Left lung (tissue), 4 donors: ENCODE measurements at regions not wholly inside any gene's neighbourhood (a gene's known extent, or its start where the extent isn't known, plus 50 kb on each side); places are given as distances from the start of the nearest gene placed in this dataset.

ENCODE experiments used
- ATAC-seq: fragments of 200-7000 bp; cut with Tn5 transposase; one replicate; pipeline ENCODE4 v1.9.1; 2020; ENCODE audit warnings: moderate library complexity
- DNase-seq, 4 donors: peaks; one replicate each; pipeline ENCODE4 v3.0.0-alpha.2; 2013 to 2020
- H3K27ac ChIP-seq, 2 donors: fragments of 200-600 bp; sonication (generic) in 1 of 2; one replicate each; pipeline versions ENCODE4 v1.5.0 to v1.8.0; 2020 to 2021
- H3K27me3 ChIP-seq, 2 donors: fragments of 200-600 bp; sonication (generic) in 1 of 2; one replicate each; pipeline versions ENCODE4 v1.5.0 to v1.8.0; 2020 to 2021
- H3K36me3 ChIP-seq, 2 donors: fragments of 200-600 bp; sonication (generic) in 1 of 2; one replicate each; pipeline versions ENCODE4 v1.5.0 to v1.8.0; 2020 to 2021
- H3K4me1 ChIP-seq, 2 donors: fragments of 200-600 bp; one replicate each; pipeline ENCODE4 v1.8.0; 2021
- H3K4me3 ChIP-seq, 2 donors: fragments of 200-600 bp; sonication (generic) in 1 of 2; one replicate each; pipeline versions ENCODE4 v1.5.0 to v1.8.0; 2020 to 2021; ENCODE audit warnings: mild to moderate bottlenecking in 1 of 2
- H3K9me3 ChIP-seq, 2 donors: fragments of 200-600 bp; sonication (generic) in 1 of 2; one replicate each; pipeline versions ENCODE4 v1.5.0 to v1.8.0; 2020 to 2021
- CTCF ChIP-seq, 2 donors: fragments of 200-600 bp; sonication (generic) in 1 of 2; IDR thresholded peaks; one replicate each; pipeline versions ENCODE4 v1.5.0 to v1.8.0; 2021; ENCODE audit warnings: antibody characterized with exemption in 2 of 2
- intact Hi-C, 2 donors: fragments of 100-400 bp; cut with DNase I; formaldehyde crosslinking; loops; one replicate each; pipeline versions ENCODE4 v1.11.2 to v1.14.2; 2022
- donor health status: DM: no; HTN: yes; CAD: no.
- donor health status: DM: no; HTN: no; CAD: no.

- intact Hi-C loops = no loop called here
- Histone ChIP-seq H3K27ac (no peak overlapping the region), H3K4me3 (no peak overlapping the region), H3K9me3 (no peaks in the 10 kb centered on the region), H3K4me1 (no peaks in the 10 kb centered on the region), H3K36me3 (no peaks in the 10 kb centered on the region), H3K27me3 (no peaks in the 10 kb centered on the region)
- DNase-seq (no peak), ATAC-seq (no peak)
- TF ChIP-seq CTCF (IDR thresholded peaks at IDR 0.05) = no peak
Measured at GRCh38 chr12:128140551-128140950, 126.4 kb upstream of the TMEM132C start.

- Histone ChIP-seq H3K36me3 (no peaks in the 10 kb centered on the region), H3K27me3 (no peaks in the 10 kb centered on the region), H3K4me1 (no peaks in the 10 kb centered on the region), H3K4me3 (no peak overlapping the region), H3K27ac (no peak overlapping the region), H3K9me3 (peaks cover 0 to 2% of the 10 kb centered on the region in 2 donors)
- intact Hi-C loops = no loop called here
- DNase-seq = no peak
- ATAC-seq = no peak
- TF ChIP-seq CTCF (IDR thresholded peaks at IDR 0.05) = no peak
Measured at GRCh38 chr12:128150961-128151360, 116.0 kb upstream of the TMEM132C start.

- DNase-seq (no peak), ATAC-seq (no peak)
- Histone ChIP-seq H3K27ac (no peak overlapping the region), H3K4me3 (no peak overlapping the region), H3K36me3 (no peaks in the 10 kb centered on the region), H3K27me3 (no peaks in the 10 kb centered on the region), H3K9me3 (no peaks in the 10 kb centered on the region), H3K4me1 (no peaks in the 10 kb centered on the region)
- TF ChIP-seq CTCF (IDR thresholded peaks at IDR 0.05) = no peak
- intact Hi-C loops = no loop called here
Measured at GRCh38 chr12:128155571-128155970, 111.4 kb upstream of the TMEM132C start.

- Histone ChIP-seq H3K4me3 (no peak overlapping the region), H3K27ac (no peak overlapping the region), H3K4me1 (no peaks in the 10 kb centered on the region), H3K9me3 (no peaks in the 10 kb centered on the region), H3K36me3 (no peaks in the 10 kb centered on the region), H3K27me3 (no peaks in the 10 kb centered on the region)
- intact Hi-C loops = no loop called here
- TF ChIP-seq CTCF (IDR thresholded peaks at IDR 0.05) = no peak
- ATAC-seq = no peak
- DNase-seq = no peak
Measured at GRCh38 chr12:128163086-128163485, 103.9 kb upstream of the TMEM132C start.

- TF ChIP-seq CTCF (IDR thresholded peaks at IDR 0.05) = no peak
- ATAC-seq = no peak
- Histone ChIP-seq H3K27ac (no peak overlapping the region), H3K36me3 (no peaks in the 10 kb centered on the region), H3K9me3 (no peaks in the 10 kb centered on the region), H3K27me3 (no peaks in the 10 kb centered on the region), H3K4me1 (no peaks in the 10 kb centered on the region), H3K4me3 (no peak overlapping the region)
- no peak for DNase-seq
- intact Hi-C loops = no loop called here
Measured at GRCh38 chr12:128164533-128164932, 102.4 kb upstream of the TMEM132C start.
